Gastroesophageal sphincter (tissue), 4 donors: ENCODE measurements at regions not wholly inside any gene's neighbourhood (a gene's known extent, or its start where the extent isn't known, plus 50 kb on each side); places are given as distances from the start of the nearest gene placed in this dataset.
"Not testable (repeated sequence)": the region's sequence is repeated elsewhere in the genome, so short reads cannot be mapped to it uniquely, and the experiment has no call there.

Experiments used
- ATAC-seq: fragments of 150-250 bp; one replicate; pipeline ENCODE4 v1.9.1; 2016; ENCODE audit warnings: mild to moderate bottlenecking, moderate library complexity
- H3K27ac ChIP-seq, 4 donors: fragments of 200-600 bp; sonication (generic) in 3 of 4; 1 replicate in 3 of 4; 2 replicates in 1 of 4; pipeline ENCODE4 v1.5.1; 2016 to 2019
- H3K27me3 ChIP-seq: fragments of 200-600 bp; sonication (generic); one replicate; pipeline ENCODE4 v1.5.1; 2019
- H3K36me3 ChIP-seq, 2 donors: fragments of 200-600 bp; sonication (generic); one replicate each; pipeline ENCODE4 v1.5.1; 2019; ENCODE audit warnings: control low read depth in 1 of 2
- H3K4me1 ChIP-seq, 3 donors: fragments of 200-600 bp; sonication (generic); 1 replicate in 2 of 3; 2 replicates in 1 of 3; pipeline ENCODE4 v1.5.1; 2016 to 2019; ENCODE audit warnings: control low read depth in 2 of 3
- H3K4me3 ChIP-seq, 2 donors: fragments of 200-600 bp; sonication (generic); one replicate each; pipeline ENCODE4 v1.5.1; 2019; ENCODE audit warnings: mild to moderate bottlenecking in 1 of 2, moderate library complexity in 1 of 2
- H3K9me3 ChIP-seq, 3 donors: fragments of 200-600 bp; sonication (generic); one replicate each; pipeline ENCODE4 v1.5.1; 2017 to 2019; ENCODE audit warnings: control low read depth in 2 of 3
- EP300 ChIP-seq: sonication (generic); formaldehyde crosslinking; IDR thresholded peaks from one replicate; pipeline ENCODE4 v1.6.1; 2017; ENCODE audit warnings: antibody characterized with exemption, mild to moderate bottlenecking
- POLR2A ChIP-seq, 2 donors: fragments of 450-650 bp; IDR thresholded peaks; one replicate each; pipeline ENCODE4 v1.6.1; 2017; ENCODE audit warnings: antibody characterized with exemption in 2 of 2, mild to moderate bottlenecking in 2 of 2, moderate library complexity in 1 of 2
- POLR2AphosphoS5 ChIP-seq: sonication (generic); formaldehyde crosslinking; IDR thresholded peaks from one replicate; pipeline ENCODE4 v1.6.1; 2017; ENCODE audit warnings: antibody characterized with exemption
- WGBS, 2 donors: methylation state at CpG; one replicate each; pipeline ENCODE4 v1.1.5; 2018; ENCODE audit warnings: low coverage in 1 of 2; 5-methylcytosine and 5-hydroxymethylcytosine counted together
- TF ChIP-seq, protein P1 (sequence below), 4 experiments: fragments of 200-600 bp in 2 of 4; fragments of 450-650 bp in 2 of 4; sonication (generic) in 1 of 4; IDR thresholded peaks; one replicate each; pipeline ENCODE4 v1.5.1; 2017 to 2019; ENCODE audit warnings: antibody characterized with exemption in 4 of 4, mild to moderate bottlenecking in 2 of 4, moderate library complexity in 2 of 4

GRCh38 chr21:9767592-9768375, 753.6 kb upstream of the TPTE start:
- H3K36me3 ChIP-seq: no peaks in the 10 kb centered on the region
- H3K4me1 ChIP-seq: no peaks in the 10 kb centered on the region
- H3K27ac ChIP-seq: no peak overlapping the region
- peaks cover 0 to 44% (median 0%) of the 10 kb centered on the region in 3 donors for H3K9me3 ChIP-seq
- peaks cover 49% of the 10 kb centered on the region for H3K27me3 ChIP-seq
- H3K4me3 ChIP-seq: no peak overlapping the region
- peak; percentile 4 for ATAC-seq
- WGBS, 2 donors: 64 to 71% methylated on average over 44 of the region's 44 CpGs
- TF ChIP-seq POLR2A (IDR thresholded peaks at IDR 0.05): no peak
- no peak for TF ChIP-seq POLR2AphosphoS5
- no peak for TF ChIP-seq EP300
- TF ChIP-seq, protein P1, sequence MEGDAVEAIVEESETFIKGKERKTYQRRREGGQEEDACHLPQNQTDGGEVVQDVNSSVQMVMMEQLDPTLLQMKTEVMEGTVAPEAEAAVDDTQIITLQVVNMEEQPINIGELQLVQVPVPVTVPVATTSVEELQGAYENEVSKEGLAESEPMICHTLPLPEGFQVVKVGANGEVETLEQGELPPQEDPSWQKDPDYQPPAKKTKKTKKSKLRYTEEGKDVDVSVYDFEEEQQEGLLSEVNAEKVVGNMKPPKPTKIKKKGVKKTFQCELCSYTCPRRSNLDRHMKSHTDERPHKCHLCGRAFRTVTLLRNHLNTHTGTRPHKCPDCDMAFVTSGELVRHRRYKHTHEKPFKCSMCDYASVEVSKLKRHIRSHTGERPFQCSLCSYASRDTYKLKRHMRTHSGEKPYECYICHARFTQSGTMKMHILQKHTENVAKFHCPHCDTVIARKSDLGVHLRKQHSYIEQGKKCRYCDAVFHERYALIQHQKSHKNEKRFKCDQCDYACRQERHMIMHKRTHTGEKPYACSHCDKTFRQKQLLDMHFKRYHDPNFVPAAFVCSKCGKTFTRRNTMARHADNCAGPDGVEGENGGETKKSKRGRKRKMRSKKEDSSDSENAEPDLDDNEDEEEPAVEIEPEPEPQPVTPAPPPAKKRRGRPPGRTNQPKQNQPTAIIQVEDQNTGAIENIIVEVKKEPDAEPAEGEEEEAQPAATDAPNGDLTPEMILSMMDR (IDR thresholded peaks at IDR 0.05): no peak

GRCh38 chr21:9768376-9769130, 752.8 kb upstream of the TPTE start:
- 80 to 81% methylated on average over 20 to 21 of the region's 21 CpGs for WGBS, 2 donors

GRCh38 chr21:9769131-9769498, 752.3 kb upstream of the TPTE start:
- Histone ChIP-seq H3K9me3 (peaks cover 0 to 35% (median 0%) of the 10 kb centered on the region in 3 donors), H3K27me3 (peaks cover 41% of the 10 kb centered on the region)
- not testable (repeated sequence) for H3K36me3 ChIP-seq, H3K4me1 ChIP-seq, H3K27ac ChIP-seq, ATAC-seq, H3K4me3 ChIP-seq
- WGBS, 2 donors: 67 to 76% methylated on average over 9 of the region's 9 CpGs

More at GRCh38 chr21:9768376-9769130, 752.8 kb upstream of the TPTE start:
- ATAC-seq, H3K4me1 ChIP-seq, H3K27ac ChIP-seq, H3K36me3 ChIP-seq, H3K4me3 ChIP-seq: not testable (repeated sequence)
- peaks cover 45% of the 10 kb centered on the region for H3K27me3 ChIP-seq
- H3K9me3 ChIP-seq: peaks cover 0 to 40% (median 0%) of the 10 kb centered on the region in 3 donors

GRCh38 chr21:9769718-9770690, 751.4 kb upstream of the TPTE start:
- H3K4me3 ChIP-seq, H3K36me3 ChIP-seq, H3K4me1 ChIP-seq, H3K27ac ChIP-seq, ATAC-seq: not testable (repeated sequence)
- 62 to 74% methylated on average over 17 of the region's 17 CpGs for WGBS, 2 donors
- H3K27me3 ChIP-seq: peaks cover 43% of the 10 kb centered on the region
- peaks cover 0 to 35% (median 0%) of the 10 kb centered on the region in 3 donors for H3K9me3 ChIP-seq

DNA sequence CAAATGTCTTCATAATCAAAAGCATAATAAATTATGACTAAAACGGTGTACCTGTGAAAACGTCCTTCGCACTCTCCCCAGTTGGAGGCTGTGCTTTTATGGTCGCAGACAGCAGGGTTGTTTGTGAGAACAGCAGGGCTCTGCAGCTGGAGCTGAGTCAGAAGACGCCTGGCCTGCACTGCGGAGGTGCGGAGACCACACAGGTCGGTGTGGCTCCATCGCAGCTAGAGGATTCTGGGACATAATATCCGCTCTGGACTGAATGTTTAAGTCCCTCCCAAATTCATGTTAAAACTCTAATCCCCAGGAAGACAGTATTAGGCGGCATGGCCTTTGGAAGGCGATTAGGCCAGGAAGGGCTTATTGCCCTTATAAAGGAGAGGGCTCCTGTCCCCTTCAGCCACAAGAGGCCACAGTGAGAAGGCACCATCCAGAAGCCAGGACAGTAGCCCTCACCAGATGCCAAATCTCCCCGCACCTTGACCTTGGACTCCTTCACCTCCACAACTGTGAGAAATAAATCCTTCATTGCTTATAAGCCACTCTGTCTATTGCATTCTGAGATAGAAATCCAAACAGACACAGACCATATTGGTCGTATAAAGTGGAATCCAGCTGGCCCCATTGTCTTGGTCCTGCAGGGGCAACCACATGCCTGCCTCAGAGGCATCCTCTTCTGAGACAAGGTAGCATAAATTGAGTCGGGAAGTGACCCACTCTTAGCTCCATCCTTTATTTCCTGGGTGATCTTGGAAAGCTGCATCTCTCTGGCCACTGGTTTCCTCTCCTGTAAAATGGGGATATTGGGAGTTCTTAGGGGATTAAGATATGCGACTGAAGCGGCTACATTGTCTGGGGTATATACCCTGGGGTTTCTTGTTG, 749.7 kb upstream of the TPTE start:
- 58 to 59% methylated on average over 17 of the region's 17 CpGs for WGBS, 2 donors
- not testable (repeated sequence) for H3K27ac ChIP-seq, H3K36me3 ChIP-seq, H3K4me1 ChIP-seq, H3K4me3 ChIP-seq
- Histone ChIP-seq H3K9me3 (peaks cover 0 to 35% (median 0%) of the 10 kb centered on the region in 3 donors), H3K27me3 (peaks cover 58% of the 10 kb centered on the region)
- ATAC-seq: peak; percentile 9

GRCh38 chr21:9772348-9772672, 749.1 kb upstream of the TPTE start:
- WGBS, 2 donors: 51 to 52% methylated on average over 6 of the region's 6 CpGs
- TF ChIP-seq POLR2AphosphoS5 (no peak), EP300 (no peak), POLR2A (IDR thresholded peaks at IDR 0.05) (no peak)
- TF ChIP-seq, protein P1 (IDR thresholded peaks at IDR 0.05): no peak
- ATAC-seq: no peak

DNA sequence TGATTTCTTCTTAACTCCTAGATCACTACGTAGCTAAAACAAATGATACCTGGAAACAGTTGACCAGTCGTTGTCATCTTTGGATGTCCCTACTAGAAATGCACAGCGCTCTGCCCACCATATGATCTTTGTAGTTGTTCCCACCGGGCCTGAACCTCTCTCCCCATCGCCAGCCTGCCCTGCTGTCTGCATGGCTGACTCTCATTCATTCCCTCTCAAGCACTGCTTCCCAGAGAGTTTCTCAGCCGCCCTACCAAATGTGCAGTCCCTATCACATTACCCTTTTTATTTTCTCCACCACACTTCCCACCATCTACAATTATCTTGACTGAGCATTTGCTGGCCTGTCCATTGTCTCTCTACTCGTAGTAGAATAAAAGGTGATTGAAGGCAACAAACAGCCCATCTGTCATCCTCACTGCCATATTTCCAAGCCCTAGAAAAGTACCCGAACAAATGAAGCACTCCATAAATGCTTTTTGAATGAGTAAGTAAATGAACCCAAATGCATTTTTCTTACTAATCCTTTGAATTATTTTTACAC, 748.4 kb upstream of the TPTE start:
- 60 to 65% methylated on average over 8 of the region's 8 CpGs for WGBS, 2 donors

More at GRCh38 chr21:9772348-9772672, 749.1 kb upstream of the TPTE start:
- peaks cover 56% of the 10 kb centered on the region for H3K27me3 ChIP-seq
- no peaks in the 10 kb centered on the region for H3K36me3 ChIP-seq
- H3K9me3 ChIP-seq: peaks cover 0 to 33% (median 0%) of the 10 kb centered on the region in 3 donors
- H3K4me3 ChIP-seq: no peak overlapping the region
- no peak overlapping the region for H3K27ac ChIP-seq
- H3K4me1 ChIP-seq: no peaks in the 10 kb centered on the region

More for the DNA sequence above, 748.4 kb upstream of the TPTE start:
- ATAC-seq, H3K27ac ChIP-seq, H3K4me1 ChIP-seq, H3K4me3 ChIP-seq, H3K36me3 ChIP-seq: not testable (repeated sequence)
- Histone ChIP-seq H3K27me3 (peaks cover 53% of the 10 kb centered on the region), H3K9me3 (peaks cover 0 to 26% (median 0%) of the 10 kb centered on the region in 3 donors)
